CD4-positive, alpha-beta T cell treated with Interleukin-4 for 1 hour (primary cell): ENCODE measurements at regions not wholly inside any gene's neighbourhood (a gene's known extent, or its start where the extent isn't known, plus 50 kb on each side); places are given as distances from the start of the nearest gene placed in this dataset.

Experiments used
- DNase-seq, 2 donors: peaks; one replicate each; pipeline ENCODE4 v3.0.0-alpha.2; 2020 to 2022

DNA sequence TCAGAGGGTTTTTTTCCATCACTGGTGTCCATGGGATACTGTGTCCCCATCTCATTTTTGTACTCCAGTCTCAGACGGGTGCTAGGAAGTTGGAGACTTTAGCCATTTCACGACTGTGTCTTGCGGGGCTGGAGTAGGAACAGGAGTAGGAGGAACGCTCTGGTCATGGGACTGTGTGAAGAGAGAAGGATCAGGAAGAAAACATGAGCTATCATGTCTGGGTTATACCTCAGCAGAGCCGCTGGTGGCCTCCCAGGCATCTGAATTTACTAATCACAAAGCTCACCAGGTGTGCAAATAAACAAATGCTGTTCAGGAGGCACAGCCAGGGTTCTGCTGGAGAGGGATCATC, 225.4 kb downstream of the SEC14L1 start:
- no peak for DNase-seq

GRCh38 chr17:77366558-77367245, 225.9 kb downstream of the SEC14L1 start:
- no peak for DNase-seq

- no peak for DNase-seq
Observed at GRCh38 chr17:77369544-77369971, 228.8 kb downstream of the SEC14L1 start.

DNA sequence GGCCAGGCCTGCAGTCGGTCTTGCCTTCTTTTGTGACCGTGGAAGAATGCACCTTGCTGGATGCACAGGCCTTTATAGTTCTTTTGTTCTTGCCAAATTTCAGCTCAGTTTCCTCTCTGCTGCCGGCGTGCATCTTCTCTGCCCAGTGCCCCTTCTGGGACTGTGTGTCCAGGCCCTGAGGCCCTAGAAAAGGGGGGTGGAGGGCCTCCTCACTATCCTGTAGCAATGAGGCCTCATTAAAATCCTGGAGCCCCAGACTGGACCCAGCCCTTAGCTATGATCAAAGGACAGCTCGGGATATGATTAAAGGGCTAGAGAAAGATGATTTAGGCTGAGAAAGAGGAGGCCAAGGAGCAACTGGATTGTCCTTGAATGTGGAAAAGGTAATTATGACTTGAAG, 229.8 kb downstream of the SEC14L1 start:
- DNase-seq, result no peak

- no peak for DNase-seq
Observed at GRCh38 chr17:77371117-77371887, 230.5 kb downstream of the SEC14L1 start.

- DNase-seq, result no peak
Observed at GRCh38 chr17:77371888-77372443, 231.2 kb downstream of the SEC14L1 start.

DNA sequence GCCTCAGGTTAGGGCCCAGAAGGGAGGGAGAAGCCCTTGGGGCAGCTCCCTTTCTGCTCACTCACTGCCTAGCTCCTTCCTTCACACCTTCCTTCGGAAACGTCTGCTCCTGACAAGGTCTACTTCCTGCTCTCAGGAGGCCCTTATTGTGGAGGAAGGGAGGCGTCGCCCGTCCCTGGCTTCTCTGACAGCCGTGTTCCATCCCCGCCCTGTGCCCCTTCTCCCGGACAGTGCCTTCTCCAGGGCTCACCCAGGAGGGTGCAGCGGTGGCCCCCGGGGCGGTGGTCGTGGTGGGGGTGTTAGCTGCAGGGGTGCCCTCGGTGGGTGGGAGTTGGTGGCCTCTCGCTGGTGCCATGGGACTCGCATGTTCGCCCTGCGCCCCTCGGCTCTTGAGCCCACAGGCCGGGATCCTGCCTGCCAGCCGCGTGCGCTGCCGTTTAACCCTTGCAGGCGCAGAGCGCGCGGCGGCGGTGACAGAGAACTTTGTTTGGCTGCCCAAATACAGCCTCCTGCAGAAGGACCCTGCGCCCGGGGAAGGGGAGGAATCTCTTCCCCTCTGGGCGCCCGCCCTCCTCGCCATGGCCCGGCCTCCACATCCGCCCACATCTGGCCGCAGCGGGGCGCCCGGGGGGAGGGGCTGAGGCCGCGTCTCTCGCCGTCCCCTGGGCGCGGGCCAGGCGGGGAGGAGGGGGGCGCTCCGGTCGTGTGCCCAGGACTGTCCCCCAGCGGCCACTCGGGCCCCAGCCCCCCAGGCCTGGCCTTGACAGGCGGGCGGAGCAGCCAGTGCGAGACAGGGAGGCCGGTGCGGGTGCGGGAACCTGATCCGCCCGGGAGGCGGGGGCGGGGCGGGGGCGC, 231.9 kb downstream of the SEC14L1 start:
- DNase-seq, result peak; percentile 55 to 62

DNA sequence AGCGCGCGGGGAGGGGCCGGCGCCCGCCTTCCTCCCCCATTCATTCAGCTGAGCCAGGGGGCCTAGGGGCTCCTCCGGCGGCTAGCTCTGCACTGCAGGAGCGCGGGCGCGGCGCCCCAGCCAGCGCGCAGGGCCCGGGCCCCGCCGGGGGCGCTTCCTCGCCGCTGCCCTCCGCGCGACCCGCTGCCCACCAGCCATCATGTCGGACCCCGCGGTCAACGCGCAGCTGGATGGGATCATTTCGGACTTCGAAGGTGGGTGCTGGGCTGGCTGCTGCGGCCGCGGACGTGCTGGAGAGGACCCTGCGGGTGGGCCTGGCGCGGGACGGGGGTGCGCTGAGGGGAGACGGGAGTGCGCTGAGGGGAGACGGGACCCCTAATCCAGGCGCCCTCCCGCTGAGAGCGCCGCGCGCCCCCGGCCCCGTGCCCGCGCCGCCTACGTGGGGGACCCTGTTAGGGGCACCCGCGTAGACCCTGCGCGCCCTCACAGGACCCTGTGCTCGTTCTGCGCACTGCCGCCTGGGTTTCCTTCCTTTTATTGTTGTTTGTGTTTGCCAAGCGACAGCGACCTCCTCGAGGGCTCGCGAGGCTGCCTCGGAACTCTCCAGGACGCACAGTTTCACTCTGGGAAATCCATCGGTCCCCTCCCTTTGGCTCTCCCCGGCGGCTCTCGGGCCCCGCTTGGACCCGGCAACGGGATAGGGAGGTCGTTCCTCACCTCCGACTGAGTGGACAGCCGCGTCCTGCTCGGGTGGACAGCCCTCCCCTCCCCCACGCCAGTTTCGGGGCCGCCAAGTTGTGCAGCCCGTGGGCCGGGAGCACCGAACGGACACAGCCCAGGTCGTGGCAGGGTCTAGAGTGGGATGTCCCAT, 232.8 kb downstream of the SEC14L1 start:
- DNase-seq, result peak; percentile 42 to 52

DNA sequence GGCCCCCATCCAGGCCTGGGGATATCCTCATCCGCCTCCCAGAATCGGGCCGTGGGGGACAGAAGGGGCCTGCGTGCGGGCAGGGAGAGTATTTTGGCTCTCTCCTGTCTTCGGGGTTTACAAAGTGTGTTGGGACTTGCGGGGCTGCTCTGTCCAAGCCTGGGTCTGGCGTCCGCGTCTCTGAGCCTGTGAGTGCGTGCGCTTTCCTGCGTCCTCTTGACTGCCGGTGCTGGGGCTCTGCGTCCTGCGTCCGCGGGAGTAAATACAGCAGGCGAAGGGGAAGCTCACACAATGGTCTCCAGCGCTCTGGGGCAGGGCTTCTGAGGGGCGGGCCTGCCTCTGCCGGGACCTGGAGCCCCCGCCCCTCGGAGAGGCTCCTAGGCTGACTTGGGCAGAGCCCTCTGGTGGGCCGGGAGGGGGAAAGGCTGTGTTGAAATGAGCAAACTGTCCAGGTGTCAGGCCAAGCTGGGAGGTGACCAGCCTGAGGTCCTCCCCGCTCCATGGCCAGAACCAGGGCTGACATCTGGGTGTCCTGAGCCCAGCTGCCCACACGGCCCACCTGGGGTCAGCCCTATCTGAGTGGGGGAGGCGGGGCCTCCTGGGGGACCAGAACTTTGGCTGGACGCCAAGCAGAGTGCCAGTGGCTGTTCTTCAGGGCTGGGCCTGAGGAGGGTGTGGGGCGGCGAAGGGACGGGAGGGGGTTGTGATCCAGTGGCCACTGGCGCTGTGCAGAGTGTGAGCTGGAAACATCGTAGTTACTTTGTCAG, 233.6 kb downstream of the SEC14L1 start:
- peak; percentile 78 to 79 for DNase-seq

DNA sequence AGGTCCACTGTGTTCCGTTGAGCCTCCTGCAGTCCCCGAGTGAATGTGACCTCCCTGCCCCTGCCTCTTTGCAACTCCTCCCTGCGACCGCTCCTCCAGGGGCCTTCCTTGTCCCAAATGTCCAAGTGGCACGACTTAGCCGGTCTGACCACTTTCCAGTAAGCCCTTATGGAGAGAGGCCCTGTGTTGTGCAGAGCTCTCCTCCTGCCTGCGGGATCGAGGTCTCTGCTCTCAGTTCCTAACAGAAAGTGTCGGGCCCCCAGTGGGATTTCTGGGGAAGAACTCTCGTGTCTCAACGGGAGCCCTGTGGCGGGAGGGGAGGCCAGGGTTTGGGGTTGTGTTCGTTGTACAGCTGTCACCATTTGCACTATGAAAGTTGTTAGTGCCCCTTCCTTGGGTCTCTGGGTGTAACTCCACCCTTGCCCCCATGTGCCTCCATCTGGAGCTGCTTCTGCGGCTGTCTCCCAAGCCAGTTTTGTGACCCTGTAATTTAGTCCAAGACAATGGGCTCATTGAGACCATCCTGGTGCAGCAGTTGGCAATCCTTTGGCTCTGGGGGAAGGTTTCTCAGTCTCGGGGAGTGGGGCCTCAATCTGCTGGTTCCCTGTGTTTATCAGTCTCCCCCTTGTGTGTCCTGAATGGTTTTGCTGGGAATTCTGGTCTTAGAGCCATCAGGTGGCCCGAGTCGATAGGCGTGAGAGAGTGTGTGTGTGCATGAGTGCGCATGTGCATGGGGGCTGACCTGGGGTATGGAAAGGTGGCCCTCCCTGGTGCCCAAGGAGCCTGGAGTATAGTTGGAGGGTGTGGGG, 234.5 kb downstream of the SEC14L1 start:
- DNase-seq, result no peak

DNA sequence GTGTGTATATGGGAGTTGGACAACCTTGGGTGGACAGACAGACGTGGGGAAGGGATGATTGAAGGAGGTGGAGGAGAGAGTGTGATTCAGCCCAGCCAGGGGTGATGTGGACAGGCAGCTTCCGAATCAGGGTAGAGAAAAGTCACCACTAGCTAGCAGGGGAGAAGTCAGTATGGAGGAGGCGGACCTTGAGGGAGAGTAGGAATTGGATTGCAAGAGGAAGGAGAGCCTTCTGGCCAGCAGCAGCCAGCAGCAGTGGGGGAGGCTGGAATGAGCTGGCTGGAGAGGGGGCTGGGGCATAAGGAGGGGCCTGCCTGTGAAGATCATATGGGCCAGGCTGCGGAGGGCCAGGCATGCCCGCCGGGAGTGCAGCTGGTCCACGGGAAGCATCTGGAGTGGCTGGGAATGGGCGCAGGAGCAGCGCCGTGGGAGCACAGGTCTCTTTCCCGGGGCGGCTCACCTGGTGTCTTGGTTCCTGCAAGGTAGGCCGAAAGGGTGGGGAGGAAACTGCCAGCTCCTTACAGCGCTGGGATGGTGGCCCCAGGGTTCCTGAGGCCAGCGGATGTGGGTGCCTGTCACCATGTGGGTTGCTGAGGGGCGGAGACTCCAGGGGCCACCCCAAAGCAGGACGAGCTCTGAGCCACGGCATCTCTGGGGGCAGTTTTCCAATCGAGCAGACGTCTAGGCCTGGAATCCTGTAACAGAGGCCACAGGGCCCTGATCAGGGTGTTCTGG, 235.3 kb downstream of the SEC14L1 start:
- DNase-seq, result peak; percentile 52 to 67

DNA sequence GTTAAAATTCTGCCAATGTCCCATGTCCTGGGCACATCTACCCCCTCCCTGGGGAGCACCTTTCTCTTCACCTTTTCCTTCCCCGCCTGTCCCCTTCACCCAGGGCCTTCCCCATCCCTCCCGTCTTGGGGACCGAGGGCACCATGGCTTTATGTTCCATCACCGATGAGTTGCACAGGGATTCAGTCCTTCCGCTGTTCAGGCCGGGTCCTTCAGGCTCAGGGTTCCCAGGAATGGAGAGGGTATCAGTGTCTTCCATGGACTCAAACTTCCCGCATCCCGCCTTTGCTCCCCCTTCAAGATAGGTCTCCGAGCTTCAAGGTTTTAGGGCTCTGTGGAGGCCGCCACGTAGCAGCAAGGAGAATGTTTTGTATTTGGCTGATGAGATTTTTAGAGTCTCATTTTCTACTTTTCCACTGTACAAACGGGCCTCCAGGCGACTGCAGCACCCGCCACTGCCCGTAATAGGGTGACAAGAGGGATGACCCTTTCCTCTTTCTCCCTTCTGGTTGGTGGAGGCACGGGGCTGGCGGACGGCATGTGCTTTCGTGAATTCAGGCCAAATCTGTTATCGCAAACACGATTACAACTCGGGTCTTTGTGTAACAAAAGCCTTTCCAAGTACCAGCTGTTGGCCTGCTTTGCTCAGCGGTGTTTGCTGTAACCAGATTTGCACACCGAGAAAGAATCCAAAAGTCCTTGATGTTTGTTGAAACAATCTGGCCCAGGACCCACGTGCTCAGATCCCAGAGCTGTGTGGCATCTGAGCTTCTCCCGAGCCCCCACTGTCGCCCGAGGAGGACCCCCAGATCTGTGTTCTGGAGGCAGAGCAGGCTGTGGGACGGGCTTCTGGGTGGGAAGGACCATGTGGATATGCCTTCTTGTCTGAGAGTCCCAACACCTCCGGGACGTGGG, 236.3 kb downstream of the SEC14L1 start:
- no peak for DNase-seq

- DNase-seq, result no peak
Observed at GRCh38 chr17:77377710-77378235, 237.0 kb downstream of the SEC14L1 start.

DNA sequence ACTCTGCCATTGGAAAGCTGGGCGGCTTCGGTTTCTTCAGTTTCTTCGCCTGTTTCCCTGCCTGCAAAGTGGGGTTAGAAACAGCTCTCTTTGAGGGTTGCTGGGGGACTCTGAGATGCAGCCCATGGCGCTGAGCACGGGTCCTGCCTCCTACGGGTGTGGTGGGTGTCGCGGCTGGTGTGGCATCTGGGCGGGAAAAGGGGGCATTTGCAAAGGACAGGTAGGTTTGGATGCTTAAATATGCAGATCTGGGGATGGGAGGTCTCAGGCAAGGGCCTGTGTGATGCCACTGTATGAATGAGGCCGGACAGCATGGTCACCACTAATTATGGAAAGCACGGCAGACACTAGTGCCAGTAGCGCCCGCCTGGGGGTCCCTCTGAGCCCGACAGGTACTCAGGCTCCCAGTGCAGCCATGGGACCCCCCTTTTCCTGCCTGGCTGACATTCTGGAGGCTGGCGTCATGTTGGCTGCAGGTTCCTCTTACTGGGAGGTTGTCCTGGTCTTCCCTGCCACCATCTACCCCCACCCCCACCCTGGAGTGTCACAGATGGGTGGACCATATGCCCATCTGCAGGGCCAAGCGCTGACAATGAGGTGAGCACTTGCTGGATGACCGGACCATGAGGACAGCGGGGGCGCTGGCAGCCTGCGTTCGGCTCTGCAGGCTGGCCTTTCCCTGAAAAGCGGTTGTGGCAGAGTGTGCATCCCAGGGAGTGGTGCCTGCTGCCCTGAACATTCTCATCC, 237.7 kb downstream of the SEC14L1 start:
- DNase-seq, result no peak

- DNase-seq, result no peak
Observed at GRCh38 chr17:77379065-77379428, 238.3 kb downstream of the SEC14L1 start.

- no peak for DNase-seq
Observed at GRCh38 chr17:77379832-77380231, 239.1 kb downstream of the SEC14L1 start.

- no peak for DNase-seq
Observed at GRCh38 chr17:77380395-77381184, 239.8 kb downstream of the SEC14L1 start.
